ENCODE measurements at regions not wholly inside any gene's neighbourhood (a gene's known extent, or its start where the extent isn't known, plus 50 kb on each side); places are given as distances from the start of the nearest gene placed in this dataset.
"Not testable (repeated sequence)": the region's sequence is repeated elsewhere in the genome, so short reads cannot be mapped to it uniquely, and the experiment has no call there.

DNA sequence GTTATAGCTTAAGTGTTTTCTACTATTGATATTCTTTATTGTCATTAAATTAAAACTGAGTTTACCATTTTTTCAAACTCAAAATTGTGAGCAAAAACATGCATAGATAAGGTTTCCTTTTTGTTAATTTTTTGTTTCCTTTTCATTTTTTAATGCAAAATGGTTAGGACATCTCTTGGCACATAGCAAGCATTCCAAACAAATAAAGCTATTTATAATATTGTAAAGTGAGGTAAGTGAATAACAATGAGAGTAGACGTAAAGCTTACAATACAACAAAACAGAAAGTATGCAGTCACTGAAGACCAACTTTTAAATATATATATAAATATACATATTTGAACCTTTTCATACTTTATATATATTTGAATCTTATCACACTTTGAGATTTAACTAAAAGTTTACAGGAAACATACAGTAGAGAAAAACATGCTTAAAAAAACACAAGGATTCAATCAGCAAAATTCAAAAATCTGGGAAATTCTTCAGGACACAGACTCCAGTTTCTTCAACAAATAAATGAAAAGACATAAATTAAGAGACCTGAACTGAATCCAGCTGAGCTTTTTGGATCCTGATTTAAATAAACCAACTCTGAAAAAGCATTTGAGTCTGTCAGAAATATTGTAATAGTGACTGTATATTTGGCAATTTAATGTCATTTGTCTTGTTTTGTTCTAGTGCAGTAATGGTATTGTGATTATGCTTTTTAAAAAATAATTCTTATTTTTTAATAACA, 67.5 kb upstream of the SAMSN1 start:
- Histone ChIP-seq H3K27me3 (replicated peaks; ENCODE audit: control insufficient read depth, insufficient read depth, low read length, poor library complexity, severe bottlenecking) (no peaks in the 10 kb centered on the region), H3K36me3 (ENCODE audit: control insufficient read depth, insufficient read depth, low read length) (no peaks in the 10 kb centered on the region), H3K4me1 (ENCODE audit: control insufficient read depth, insufficient read depth, low read length, poor library complexity, severe bottlenecking) (no peaks in the 10 kb centered on the region), H3K27ac (ENCODE audit: insufficient read depth, low read length, poor library complexity, severe bottlenecking) (no peak overlapping the region), H3K4me3 (ENCODE audit: insufficient read depth, low read depth, low read length, poor library complexity, severe bottlenecking) (no peak overlapping the region), H3K9me3 (ENCODE audit: control insufficient read depth, low read length) (no peaks in the 10 kb centered on the region)
- no peak for DNase-seq

DNA sequence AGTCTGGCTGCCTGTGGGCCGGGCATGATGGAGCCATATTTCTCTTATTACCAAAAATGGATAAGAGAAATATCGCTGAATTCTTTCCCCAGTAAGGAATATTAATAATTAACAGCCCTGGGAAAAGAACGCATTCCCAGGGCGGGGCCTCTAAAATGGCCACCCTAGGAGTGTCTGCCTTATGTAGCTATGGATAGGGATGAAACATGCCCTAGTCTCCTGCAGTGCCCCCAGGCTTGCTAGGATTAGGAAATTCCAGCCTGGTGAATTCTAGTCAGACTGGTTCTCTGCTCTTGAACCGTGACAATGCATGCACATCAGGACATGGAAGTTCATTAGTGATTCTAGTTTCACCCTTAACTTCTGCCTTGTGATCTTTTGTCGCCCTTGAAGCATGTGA, 64.0 kb upstream of the SAMSN1 start:
- H3K4me3 ChIP-seq (ENCODE audit: insufficient read depth, low read depth, low read length, poor library complexity, severe bottlenecking); H3K9me3 ChIP-seq (ENCODE audit: control insufficient read depth, low read length); H3K27me3 ChIP-seq (replicated peaks; ENCODE audit: control insufficient read depth, insufficient read depth, low read length, poor library complexity, severe bottlenecking); H3K27ac ChIP-seq (ENCODE audit: insufficient read depth, low read length, poor library complexity, severe bottlenecking); H3K36me3 ChIP-seq (ENCODE audit: control insufficient read depth, insufficient read depth, low read length); DNase-seq; H3K4me1 ChIP-seq (ENCODE audit: control insufficient read depth, insufficient read depth, low read length, poor library complexity, severe bottlenecking): not testable (repeated sequence)

DNA sequence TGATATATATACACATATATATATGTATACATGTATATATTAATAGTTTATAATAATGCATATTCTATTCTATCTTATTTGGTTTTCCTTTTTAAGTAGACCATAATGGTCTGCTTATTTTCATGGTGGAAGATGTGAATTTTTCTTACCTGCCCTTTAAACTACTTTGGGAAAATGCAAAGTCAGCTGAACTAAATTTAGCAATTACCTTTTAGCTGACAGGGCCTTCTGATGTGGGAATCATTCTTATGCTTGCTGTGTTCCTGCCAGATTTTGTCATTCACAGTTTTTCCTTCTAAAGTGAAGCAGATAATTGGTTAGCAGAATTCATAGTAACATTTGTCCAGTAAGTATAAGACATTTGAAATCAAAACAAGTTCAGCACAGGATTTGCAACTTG, 63.2 kb upstream of the SAMSN1 start:
- no peaks in the 10 kb centered on the region for H3K9me3 ChIP-seq (ENCODE audit: control insufficient read depth, low read length)
- H3K36me3 ChIP-seq (ENCODE audit: control insufficient read depth, insufficient read depth, low read length) = no peaks in the 10 kb centered on the region
- no peak overlapping the region for H3K4me3 ChIP-seq (ENCODE audit: insufficient read depth, low read depth, low read length, poor library complexity, severe bottlenecking)
- no peak for DNase-seq
- H3K27ac ChIP-seq (ENCODE audit: insufficient read depth, low read length, poor library complexity, severe bottlenecking) = no peak overlapping the region
- H3K4me1 ChIP-seq (ENCODE audit: control insufficient read depth, insufficient read depth, low read length, poor library complexity, severe bottlenecking) = no peaks in the 10 kb centered on the region
- H3K27me3 ChIP-seq (replicated peaks; ENCODE audit: control insufficient read depth, insufficient read depth, low read length, poor library complexity, severe bottlenecking) = no peaks in the 10 kb centered on the region

DNA sequence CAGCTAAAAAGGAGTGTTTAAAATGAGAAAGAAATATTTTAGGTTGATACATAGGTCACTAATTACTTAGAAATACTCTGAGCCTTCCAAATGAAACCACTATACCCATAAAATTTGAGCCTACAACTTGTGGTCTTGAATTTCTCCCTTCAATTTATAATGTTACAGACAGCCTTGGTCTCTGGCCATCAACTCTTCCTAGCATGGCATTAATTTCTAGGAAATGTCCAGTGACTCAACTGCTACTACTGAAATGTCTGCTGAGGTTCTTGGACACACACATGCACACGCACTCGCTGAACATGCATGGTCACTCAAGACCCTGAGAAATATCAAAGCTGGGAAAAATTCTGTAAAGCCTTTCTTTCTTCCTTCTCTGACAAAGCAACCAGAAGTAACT, 61.1 kb upstream of the SAMSN1 start:
- no peak for DNase-seq
- Histone ChIP-seq H3K9me3 (ENCODE audit: control insufficient read depth, low read length) (no peaks in the 10 kb centered on the region), H3K4me1 (ENCODE audit: control insufficient read depth, insufficient read depth, low read length, poor library complexity, severe bottlenecking) (peaks cover 5% of the 10 kb centered on the region), H3K4me3 (ENCODE audit: insufficient read depth, low read depth, low read length, poor library complexity, severe bottlenecking) (no peak overlapping the region), H3K36me3 (ENCODE audit: control insufficient read depth, insufficient read depth, low read length) (no peaks in the 10 kb centered on the region), H3K27ac (ENCODE audit: insufficient read depth, low read length, poor library complexity, severe bottlenecking) (no peak overlapping the region), H3K27me3 (replicated peaks; ENCODE audit: control insufficient read depth, insufficient read depth, low read length, poor library complexity, severe bottlenecking) (no peaks in the 10 kb centered on the region)

DNA sequence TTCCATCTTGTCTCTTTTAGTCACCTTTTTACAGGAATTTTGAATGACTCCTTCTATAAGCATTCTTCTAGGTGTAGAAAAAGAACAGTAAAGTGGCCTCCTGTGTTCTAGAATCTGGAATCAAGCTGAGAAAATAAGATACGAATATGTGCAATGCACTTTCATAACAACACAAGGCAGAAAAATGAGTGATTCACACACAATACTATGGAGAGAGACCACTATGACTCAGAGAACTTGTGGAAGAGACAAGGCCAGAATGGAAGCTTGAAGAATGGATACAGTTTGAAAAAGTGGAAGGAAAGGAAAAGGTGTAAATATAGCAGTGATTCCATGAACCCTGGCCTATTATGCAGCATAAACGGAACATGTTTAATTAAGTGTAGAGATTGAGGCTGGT, 57.1 kb upstream of the SAMSN1 start:
- H3K27ac ChIP-seq (ENCODE audit: insufficient read depth, low read length, poor library complexity, severe bottlenecking) = no peak overlapping the region
- no peak for DNase-seq
- H3K27me3 ChIP-seq (replicated peaks; ENCODE audit: control insufficient read depth, insufficient read depth, low read length, poor library complexity, severe bottlenecking) = no peaks in the 10 kb centered on the region
- no peaks in the 10 kb centered on the region for H3K36me3 ChIP-seq (ENCODE audit: control insufficient read depth, insufficient read depth, low read length)
- no peaks in the 10 kb centered on the region for H3K9me3 ChIP-seq (ENCODE audit: control insufficient read depth, low read length)
- peak overlapping the region; percentile 15 for H3K4me3 ChIP-seq (ENCODE audit: insufficient read depth, low read depth, low read length, poor library complexity, severe bottlenecking)
- H3K4me1 ChIP-seq (ENCODE audit: control insufficient read depth, insufficient read depth, low read length, poor library complexity, severe bottlenecking) = peaks cover 8% of the 10 kb centered on the region

DNA sequence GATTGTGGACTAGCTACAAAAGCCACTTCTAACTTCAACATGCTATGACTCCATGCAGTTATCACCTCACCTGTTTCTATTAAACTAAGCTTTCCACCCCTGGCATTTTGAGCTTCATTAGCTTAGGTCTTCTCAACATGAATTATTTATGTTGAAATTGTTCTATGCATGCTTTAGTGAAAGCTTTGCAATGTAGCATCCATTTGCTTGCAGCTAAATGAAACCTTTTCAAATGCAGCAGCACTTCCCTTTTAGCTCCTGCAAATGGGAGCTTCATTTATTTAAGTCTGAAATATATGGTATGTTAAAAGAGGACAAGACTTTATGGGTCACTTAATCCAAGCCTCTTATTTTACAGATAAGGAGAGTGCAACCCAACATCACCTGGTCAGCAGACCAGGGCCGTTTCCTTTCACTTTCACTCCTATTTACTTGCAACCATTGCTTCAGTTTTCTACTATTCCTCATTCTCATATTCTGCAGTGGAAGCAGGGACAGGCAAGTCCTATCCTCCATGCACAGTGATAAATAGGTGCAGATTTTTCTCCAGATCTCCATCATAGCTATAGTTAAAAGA, 56.4 kb upstream of the SAMSN1 start:
- Histone ChIP-seq H3K27me3 (replicated peaks; ENCODE audit: control insufficient read depth, insufficient read depth, low read length, poor library complexity, severe bottlenecking) (no peaks in the 10 kb centered on the region), H3K4me1 (ENCODE audit: control insufficient read depth, insufficient read depth, low read length, poor library complexity, severe bottlenecking) (peaks cover 8% of the 10 kb centered on the region), H3K9me3 (ENCODE audit: control insufficient read depth, low read length) (no peaks in the 10 kb centered on the region), H3K36me3 (ENCODE audit: control insufficient read depth, insufficient read depth, low read length) (no peaks in the 10 kb centered on the region), H3K27ac (ENCODE audit: insufficient read depth, low read length, poor library complexity, severe bottlenecking) (no peak overlapping the region), H3K4me3 (ENCODE audit: insufficient read depth, low read depth, low read length, poor library complexity, severe bottlenecking) (peak overlapping the region; percentile 15)
- DNase-seq = no peak

DNA sequence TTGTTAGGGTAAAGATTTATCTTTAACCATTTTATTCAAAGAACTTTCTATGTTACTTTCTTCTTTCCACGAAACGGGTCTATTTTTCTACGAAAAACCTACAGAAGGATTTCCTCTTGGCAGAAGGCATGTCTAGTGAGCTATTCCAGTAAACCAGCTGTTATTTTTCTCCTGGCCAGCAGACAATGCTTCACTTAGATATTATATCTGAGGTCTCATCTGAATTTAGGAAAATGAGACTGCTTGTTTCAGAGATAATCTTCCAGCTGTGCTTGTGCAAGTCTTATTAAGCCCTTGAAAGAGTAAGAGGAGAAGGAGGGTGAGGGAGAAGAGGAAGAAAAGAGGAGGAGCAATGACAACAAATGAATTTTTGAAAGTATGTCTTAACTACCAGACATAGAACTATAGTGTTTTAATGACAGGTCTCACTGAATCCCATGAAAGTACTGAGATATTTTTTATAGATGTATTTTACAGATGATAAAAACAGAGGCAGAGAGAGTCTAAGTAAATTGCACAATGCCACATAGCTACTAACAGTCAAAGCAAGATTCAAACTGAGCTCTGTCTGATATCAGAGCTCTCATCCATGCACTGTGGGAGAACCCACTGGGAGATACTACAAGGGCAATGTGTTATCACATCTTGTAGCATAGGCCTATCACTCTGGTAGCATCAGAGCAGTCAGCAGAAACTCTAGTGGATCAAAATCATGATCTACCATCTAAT, 54.6 kb upstream of the SAMSN1 start:
- Histone ChIP-seq H3K36me3 (ENCODE audit: control insufficient read depth, insufficient read depth, low read length) (no peaks in the 10 kb centered on the region), H3K27me3 (replicated peaks; ENCODE audit: control insufficient read depth, insufficient read depth, low read length, poor library complexity, severe bottlenecking) (no peaks in the 10 kb centered on the region), H3K4me1 (ENCODE audit: control insufficient read depth, insufficient read depth, low read length, poor library complexity, severe bottlenecking) (peaks cover 8% of the 10 kb centered on the region), H3K27ac (ENCODE audit: insufficient read depth, low read length, poor library complexity, severe bottlenecking) (no peak overlapping the region), H3K9me3 (ENCODE audit: control insufficient read depth, low read length) (no peaks in the 10 kb centered on the region), H3K4me3 (ENCODE audit: insufficient read depth, low read depth, low read length, poor library complexity, severe bottlenecking) (no peak overlapping the region)
- no peak for DNase-seq

DNA sequence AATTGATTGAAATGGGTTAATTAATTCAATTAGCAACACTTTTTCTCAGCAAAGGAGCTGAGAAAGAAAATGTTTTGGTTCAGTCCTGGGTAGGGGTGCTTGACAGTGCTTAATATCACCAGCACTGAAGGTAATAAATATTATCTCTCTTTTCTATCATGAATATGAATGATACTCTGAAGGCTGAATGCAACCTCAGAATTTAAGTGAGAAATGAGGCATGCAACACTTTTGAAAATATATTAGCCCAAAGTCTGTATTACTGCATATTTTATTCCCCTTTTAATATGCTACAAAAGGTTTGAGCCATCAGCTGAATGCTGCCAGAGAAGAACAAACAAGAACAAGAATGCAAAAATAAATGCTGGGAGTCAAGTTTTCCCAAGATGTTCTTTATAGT, 52.0 kb upstream of the SAMSN1 start:
- no peaks in the 10 kb centered on the region for H3K27me3 ChIP-seq (replicated peaks; ENCODE audit: control insufficient read depth, insufficient read depth, low read length, poor library complexity, severe bottlenecking)
- no peak overlapping the region for H3K27ac ChIP-seq (ENCODE audit: insufficient read depth, low read length, poor library complexity, severe bottlenecking)
- H3K4me1 ChIP-seq (ENCODE audit: control insufficient read depth, insufficient read depth, low read length, poor library complexity, severe bottlenecking) = peaks cover 7% of the 10 kb centered on the region
- DNase-seq = no peak
- H3K9me3 ChIP-seq (ENCODE audit: control insufficient read depth, low read length) = no peaks in the 10 kb centered on the region
- no peak overlapping the region for H3K4me3 ChIP-seq (ENCODE audit: insufficient read depth, low read depth, low read length, poor library complexity, severe bottlenecking)
- H3K36me3 ChIP-seq (ENCODE audit: control insufficient read depth, insufficient read depth, low read length) = no peaks in the 10 kb centered on the region

Measured in effector memory CD4-positive, alpha-beta T cell (primary cell).